Heart left ventricle (tissue), 16 donors: ENCODE measurements at regions not wholly inside any gene's neighbourhood (a gene's known extent, or its start where the extent isn't known, plus 50 kb on each side); places are given as distances from the start of the nearest gene placed in this dataset.

Experiments
- ATAC-seq, 4 donors: fragments of 200-7000 bp; cut with Tn5 transposase; one replicate each; pipeline ENCODE4 v1.9.1; 2020 to 2022; ENCODE audit warnings: moderate library complexity in 4 of 4, mild to moderate bottlenecking in 3 of 4, moderate number of reproducible peaks in 1 of 4
- DNase-seq, 5 donors: peaks; one replicate each; pipeline ENCODE4 v3.0.0-alpha.2; 2020
- H3K27ac ChIP-seq, 12 donors: fragments of 200-600 bp; sonication (generic) in 4 of 12; one replicate each; pipeline versions ENCODE4 v1.5.0 to v1.8.0; 2016 to 2022; ENCODE audit warnings: mild to moderate bottlenecking in 2 of 12
- H3K27me3 ChIP-seq, 9 donors: fragments of 200-600 bp; sonication (generic) in 2 of 9; one replicate each; pipeline versions ENCODE4 v1.5.1 to v1.8.0; 2016 to 2022; ENCODE audit warnings: mild to moderate bottlenecking in 3 of 9
- H3K36me3 ChIP-seq, 9 donors: fragments of 200-600 bp; sonication (generic) in 2 of 9; one replicate each; pipeline versions ENCODE4 v1.5.0 to v1.8.0; 2018 to 2022; ENCODE audit warnings: mild to moderate bottlenecking in 2 of 9
- H3K4me1 ChIP-seq, 12 donors: fragments of 200-600 bp; sonication (generic) in 4 of 12; one replicate each; pipeline versions ENCODE4 v1.5.0 to v1.8.0; 2016 to 2022; ENCODE audit warnings: mild to moderate bottlenecking in 3 of 12
- H3K4me3 ChIP-seq, 12 donors: fragments of 200-600 bp; sonication (generic) in 4 of 12; one replicate each; pipeline versions ENCODE4 v1.5.0 to v1.8.0; 2017 to 2022; ENCODE audit warnings: mild to moderate bottlenecking in 9 of 12, moderate library complexity in 4 of 12
- H3K9me3 ChIP-seq, 12 donors: fragments of 200-600 bp; sonication (generic) in 4 of 12; one replicate each; pipeline versions ENCODE4 v1.5.0 to v1.8.0; 2016 to 2022; ENCODE audit warnings: mild to moderate bottlenecking in 1 of 12
- POLR2A ChIP-seq, 2 donors: fragments of 450-650 bp; IDR thresholded peaks; one replicate each; pipeline ENCODE4 v1.6.1; 2017; ENCODE audit warnings: antibody characterized with exemption in 2 of 2, mild to moderate bottlenecking in 2 of 2, moderate library complexity in 2 of 2
- WGBS, 4 donors: extraction: QIAGEN DNeasy Blood & Tissue Kit in 2 of 4; methylation state at CpG; one replicate each; pipeline versions ENCODE4 v1.1.5 to v1.1.7; 2013 to 2018; 5-methylcytosine and 5-hydroxymethylcytosine counted together
- intact Hi-C, 10 donors: fragments of 100-400 bp; cut with DNase I; formaldehyde crosslinking; loops; one replicate each; pipeline versions ENCODE4 v1.11.1 to v1.14.2; 2022
- TF ChIP-seq, protein P1 (sequence below), 12 donors: fragments of 200-600 bp; sonication (generic) in 4 of 12; IDR thresholded peaks; one replicate each; pipeline versions ENCODE4 v1.5.0 to v1.8.0; 2018 to 2022; ENCODE audit warnings: antibody characterized with exemption in 12 of 12, mild to moderate bottlenecking in 5 of 12
- donor health status: ischemic (EF 13 %, LVEDD 7.1; RV severe dilation, severe dysfunction).
- donor health status: healthy with polysubstance abuse.
- donor health status: DM: no; HTN: yes; CAD: no.
- donor health status: DM: no; HTN: no; CAD: no.
- donor health status: ischemic (EF 25% LVEDD 6.9; RV normal size, moderate dysfunction).
- donor health status: ischemic (EF 25% LVEDD 5.7; RV mildly dilated, moderate dysfunction).
- donor health status: healthy.
- donor health status: DM: yes; HTN: yes; CAD: no.
- donor health status: ischemic (EF 35%, LVEDD 5.7; RV mildly dilated, moderate dysfunction).
- donor health status: nonischemic (EF 11% LVEDD 7.7; RV severe dilation, severe dysfunction).
- donor health status: DM: yes; HTN: yes; CAD: no.
- donor health status: PGD.
- donor health status: ischemic (EF 29% LVEDD 5.4; RV normal size, mild dysfunction).
- donor health status: nonischemic (EF 23%, LVEDD 6.1; RV moderate dilation, normal function).

GRCh38 chr5:2113348-2114131 lies 230.8 kb upstream of the IRX4 start:
- H3K4me3 ChIP-seq: no peak overlapping the region
- ATAC-seq: no peak
- H3K4me1 ChIP-seq: no peaks in the 10 kb centered on the region
- DNase-seq: no peak
- no peak overlapping the region for H3K27ac ChIP-seq
- TF ChIP-seq, protein P1, sequence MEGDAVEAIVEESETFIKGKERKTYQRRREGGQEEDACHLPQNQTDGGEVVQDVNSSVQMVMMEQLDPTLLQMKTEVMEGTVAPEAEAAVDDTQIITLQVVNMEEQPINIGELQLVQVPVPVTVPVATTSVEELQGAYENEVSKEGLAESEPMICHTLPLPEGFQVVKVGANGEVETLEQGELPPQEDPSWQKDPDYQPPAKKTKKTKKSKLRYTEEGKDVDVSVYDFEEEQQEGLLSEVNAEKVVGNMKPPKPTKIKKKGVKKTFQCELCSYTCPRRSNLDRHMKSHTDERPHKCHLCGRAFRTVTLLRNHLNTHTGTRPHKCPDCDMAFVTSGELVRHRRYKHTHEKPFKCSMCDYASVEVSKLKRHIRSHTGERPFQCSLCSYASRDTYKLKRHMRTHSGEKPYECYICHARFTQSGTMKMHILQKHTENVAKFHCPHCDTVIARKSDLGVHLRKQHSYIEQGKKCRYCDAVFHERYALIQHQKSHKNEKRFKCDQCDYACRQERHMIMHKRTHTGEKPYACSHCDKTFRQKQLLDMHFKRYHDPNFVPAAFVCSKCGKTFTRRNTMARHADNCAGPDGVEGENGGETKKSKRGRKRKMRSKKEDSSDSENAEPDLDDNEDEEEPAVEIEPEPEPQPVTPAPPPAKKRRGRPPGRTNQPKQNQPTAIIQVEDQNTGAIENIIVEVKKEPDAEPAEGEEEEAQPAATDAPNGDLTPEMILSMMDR (IDR thresholded peaks at IDR 0.05): no peak
- no peak for TF ChIP-seq POLR2A (IDR thresholded peaks at IDR 0.05)
- 75 to 78% (median 77%) methylated on average over 9 of the region's 9 CpGs for WGBS, 4 donors
- H3K36me3 ChIP-seq: no peaks in the 10 kb centered on the region
- intact Hi-C loops: no loop called here
- H3K27me3 ChIP-seq: peaks cover 0 to 4% (median 0%) of the 10 kb centered on the region in 9 donors
- H3K9me3 ChIP-seq: no peaks in the 10 kb centered on the region

- intact Hi-C loops: no loop called here
- no peaks in the 10 kb centered on the region for H3K4me1 ChIP-seq
- DNase-seq: no peak
- no peaks in the 10 kb centered on the region for H3K36me3 ChIP-seq
- H3K27me3 ChIP-seq: peaks cover 0 to 4% (median 0%) of the 10 kb centered on the region in 9 donors
- WGBS, 4 donors: 86 to 90% (median 88%) methylated on average over 28 of the region's 28 CpGs
- H3K9me3 ChIP-seq: peaks cover 0 to 1% (median 0%) of the 10 kb centered on the region in 12 donors
- ATAC-seq: no peak
- no peak overlapping the region for H3K4me3 ChIP-seq
- H3K27ac ChIP-seq: no peak overlapping the region
- no peak for TF ChIP-seq POLR2A (IDR thresholded peaks at IDR 0.05)
- TF ChIP-seq, protein P1 (IDR thresholded peaks at IDR 0.05): no peak
These were observed 229.7 kb upstream of the IRX4 start for GRCh38 chr5:2112173-2113025.

GRCh38 chr5:2111569-2112105 lies 228.9 kb upstream of the IRX4 start:
- WGBS, 4 donors: 85 to 90% (median 89%) methylated on average over 35 to 36 of the region's 36 CpGs
- DNase-seq: no peak
- no peaks in the 10 kb centered on the region for H3K4me1 ChIP-seq
- intact Hi-C loops: no loop called here
- H3K9me3 ChIP-seq: peaks cover 0 to 9% (median 4%) of the 10 kb centered on the region in 12 donors
- H3K36me3 ChIP-seq: no peaks in the 10 kb centered on the region
- H3K27ac ChIP-seq: no peak overlapping the region
- no peak for TF ChIP-seq POLR2A (IDR thresholded peaks at IDR 0.05)
- TF ChIP-seq, protein P1 (IDR thresholded peaks at IDR 0.05): no peak
- H3K4me3 ChIP-seq: no peak overlapping the region
- no peak for ATAC-seq
- peaks cover 0 to 4% (median 0%) of the 10 kb centered on the region in 9 donors for H3K27me3 ChIP-seq
